PC-3 (cell line): ENCODE measurements at regions not wholly inside any gene's neighbourhood (a gene's known extent, or its start where the extent isn't known, plus 50 kb on each side); places are given as distances from the start of the nearest gene placed in this dataset.

Experiments
- EZH2 ChIP-seq: fragments of 300-600 bp; sonication (generic); IDR thresholded peaks from one replicate; pipeline ENCODE4 v1.6.1; 2017; ENCODE audit warnings: antibody characterized with exemption, mild to moderate bottlenecking, low read length; ENCODE audit not compliant: unreplicated experiment
- EZH2phosphoT487 ChIP-seq: fragments of 300-600 bp; sonication (generic); IDR thresholded peaks from 2 replicates; pipeline ENCODE4 v1.6.1; 2018; ENCODE audit warnings: mild to moderate bottlenecking, antibody characterized with exemption, low read length, borderline replicate concordance
- TF ChIP-seq, protein P1 (sequence below): fragments of 300-600 bp; sonication (generic); conservative IDR thresholded peaks from 2 replicates; pipeline ENCODE4 v1.5.1; 2017; ENCODE audit warnings: antibody characterized with exemption, low read depth, mild to moderate bottlenecking, low read length

GRCh38 chr6:22636452-22636851 is 67.1 kb downstream of the HDGFL1 start:
- TF ChIP-seq, protein P1, sequence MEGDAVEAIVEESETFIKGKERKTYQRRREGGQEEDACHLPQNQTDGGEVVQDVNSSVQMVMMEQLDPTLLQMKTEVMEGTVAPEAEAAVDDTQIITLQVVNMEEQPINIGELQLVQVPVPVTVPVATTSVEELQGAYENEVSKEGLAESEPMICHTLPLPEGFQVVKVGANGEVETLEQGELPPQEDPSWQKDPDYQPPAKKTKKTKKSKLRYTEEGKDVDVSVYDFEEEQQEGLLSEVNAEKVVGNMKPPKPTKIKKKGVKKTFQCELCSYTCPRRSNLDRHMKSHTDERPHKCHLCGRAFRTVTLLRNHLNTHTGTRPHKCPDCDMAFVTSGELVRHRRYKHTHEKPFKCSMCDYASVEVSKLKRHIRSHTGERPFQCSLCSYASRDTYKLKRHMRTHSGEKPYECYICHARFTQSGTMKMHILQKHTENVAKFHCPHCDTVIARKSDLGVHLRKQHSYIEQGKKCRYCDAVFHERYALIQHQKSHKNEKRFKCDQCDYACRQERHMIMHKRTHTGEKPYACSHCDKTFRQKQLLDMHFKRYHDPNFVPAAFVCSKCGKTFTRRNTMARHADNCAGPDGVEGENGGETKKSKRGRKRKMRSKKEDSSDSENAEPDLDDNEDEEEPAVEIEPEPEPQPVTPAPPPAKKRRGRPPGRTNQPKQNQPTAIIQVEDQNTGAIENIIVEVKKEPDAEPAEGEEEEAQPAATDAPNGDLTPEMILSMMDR = no peak
- TF ChIP-seq EZH2 (no peak), EZH2phosphoT487 (no peak)
